Heart left ventricle (tissue), 13 donors: ENCODE measurements at regions not wholly inside any gene's neighbourhood (a gene's known extent, or its start where the extent isn't known, plus 50 kb on each side); places are given as distances from the start of the nearest gene placed in this dataset.

Experiments
- CTCF ChIP-seq, 12 donors: fragments of 200-600 bp; sonication (generic) in 4 of 12; IDR thresholded peaks; one replicate each; pipeline versions ENCODE4 v1.5.0 to v1.8.0; 2018 to 2022; ENCODE audit warnings: antibody characterized with exemption in 12 of 12, mild to moderate bottlenecking in 5 of 12
- POLR2A ChIP-seq, 2 donors: fragments of 450-650 bp; IDR thresholded peaks; one replicate each; pipeline ENCODE4 v1.6.1; 2017; ENCODE audit warnings: antibody characterized with exemption in 2 of 2, mild to moderate bottlenecking in 2 of 2, moderate library complexity in 2 of 2
- donor health status: ischemic (EF 13 %, LVEDD 7.1; RV severe dilation, severe dysfunction).
- donor health status: DM: no; HTN: yes; CAD: no.
- donor health status: DM: no; HTN: no; CAD: no.
- donor health status: ischemic (EF 25% LVEDD 6.9; RV normal size, moderate dysfunction).
- donor health status: ischemic (EF 25% LVEDD 5.7; RV mildly dilated, moderate dysfunction).
- donor health status: ischemic (EF 35%, LVEDD 5.7; RV mildly dilated, moderate dysfunction).
- donor health status: nonischemic (EF 11% LVEDD 7.7; RV severe dilation, severe dysfunction).
- donor health status: DM: yes; HTN: yes; CAD: no.
- donor health status: PGD.
- donor health status: ischemic (EF 29% LVEDD 5.4; RV normal size, mild dysfunction).
- donor health status: nonischemic (EF 23%, LVEDD 6.1; RV moderate dilation, normal function).

GRCh38 chr5:163878490-163878889 lies 373.1 kb downstream of the MAT2B start:
- no peak for TF ChIP-seq CTCF (IDR thresholded peaks at IDR 0.05)
- TF ChIP-seq POLR2A (IDR thresholded peaks at IDR 0.05) = no peak
